Brain microvascular endothelial cell (primary cell): ENCODE measurements at regions not wholly inside any gene's neighbourhood (a gene's known extent, or its start where the extent isn't known, plus 50 kb on each side); places are given as distances from the start of the nearest gene placed in this dataset.
"Not testable (repeated sequence)": the region's sequence is repeated elsewhere in the genome, so short reads cannot be mapped to it uniquely, and the experiment has no call there.

Source experiments
- DNase-seq: peaks from one replicate; pipeline ENCODE4 v3.0.0-alpha.2; 2020
- H3K27ac ChIP-seq: fragments of 250-450 bp; sonication (Bioruptor Pico); 2 replicates; pipeline ENCODE4 v1.5.1; 2020; ENCODE audit warnings: mild to moderate bottlenecking, moderate library complexity
- H3K27me3 ChIP-seq: fragments of 250-450 bp; sonication (Bioruptor Pico); replicated peaks from 2 replicates; pipeline ENCODE4 v1.5.1; 2020; ENCODE audit warnings: mild to moderate bottlenecking
- H3K36me3 ChIP-seq: fragments of 250-450 bp; sonication (Bioruptor Pico); replicated peaks from 2 replicates; pipeline ENCODE4 v1.5.1; 2020; ENCODE audit warnings: mild to moderate bottlenecking
- H3K4me3 ChIP-seq: 2 replicates; pipeline ENCODE4 v1.5.1; 2011; ENCODE audit warnings: low read depth, mild to moderate bottlenecking, control low read depth, low read length, moderate library complexity
- in situ Hi-C: cut with HindIII; loops from 2 replicates; pipeline ENCODE4 v1.10.0; 2017; ENCODE audit warnings: low sequenced_read_pairs, low pct_ligation_motif_present
- TF ChIP-seq, protein P1 (sequence below): IDR thresholded peaks from 2 replicates; pipeline ENCODE4 v1.5.1; 2011; ENCODE audit warnings: low read depth, mild to moderate bottlenecking, moderate library complexity, low read length, control low read depth, inconsistent platforms; ENCODE audit errors: missing control alignments

DNA sequence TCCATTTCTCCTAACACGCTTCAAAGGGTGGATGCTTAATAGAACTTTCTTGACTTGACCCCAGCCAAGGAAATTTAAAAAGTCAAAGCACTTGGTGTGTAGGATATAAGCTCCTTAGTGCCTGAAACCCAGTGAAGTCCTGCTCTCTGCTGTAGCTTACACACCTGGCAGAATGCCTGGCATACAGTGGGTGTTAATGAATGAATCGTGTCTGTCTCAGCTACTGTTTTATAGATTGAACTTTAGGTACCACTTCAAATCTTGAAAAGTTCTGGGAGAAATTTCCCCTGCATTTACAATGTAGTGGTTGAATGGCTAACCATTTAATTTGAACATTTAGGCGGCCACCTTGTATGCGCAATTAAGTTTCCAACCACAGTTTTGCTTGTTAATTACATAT is 70.5 kb upstream of the ZNF217 start:
- Histone ChIP-seq H3K36me3 (no peaks in the 10 kb centered on the region), H3K27ac (no peak overlapping the region), H3K27me3 (no peaks in the 10 kb centered on the region), H3K4me3 (no peak overlapping the region)
- TF ChIP-seq, protein P1, sequence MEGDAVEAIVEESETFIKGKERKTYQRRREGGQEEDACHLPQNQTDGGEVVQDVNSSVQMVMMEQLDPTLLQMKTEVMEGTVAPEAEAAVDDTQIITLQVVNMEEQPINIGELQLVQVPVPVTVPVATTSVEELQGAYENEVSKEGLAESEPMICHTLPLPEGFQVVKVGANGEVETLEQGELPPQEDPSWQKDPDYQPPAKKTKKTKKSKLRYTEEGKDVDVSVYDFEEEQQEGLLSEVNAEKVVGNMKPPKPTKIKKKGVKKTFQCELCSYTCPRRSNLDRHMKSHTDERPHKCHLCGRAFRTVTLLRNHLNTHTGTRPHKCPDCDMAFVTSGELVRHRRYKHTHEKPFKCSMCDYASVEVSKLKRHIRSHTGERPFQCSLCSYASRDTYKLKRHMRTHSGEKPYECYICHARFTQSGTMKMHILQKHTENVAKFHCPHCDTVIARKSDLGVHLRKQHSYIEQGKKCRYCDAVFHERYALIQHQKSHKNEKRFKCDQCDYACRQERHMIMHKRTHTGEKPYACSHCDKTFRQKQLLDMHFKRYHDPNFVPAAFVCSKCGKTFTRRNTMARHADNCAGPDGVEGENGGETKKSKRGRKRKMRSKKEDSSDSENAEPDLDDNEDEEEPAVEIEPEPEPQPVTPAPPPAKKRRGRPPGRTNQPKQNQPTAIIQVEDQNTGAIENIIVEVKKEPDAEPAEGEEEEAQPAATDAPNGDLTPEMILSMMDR: no peak
- in situ Hi-C loops: no loop called here
- no peak for DNase-seq

DNA sequence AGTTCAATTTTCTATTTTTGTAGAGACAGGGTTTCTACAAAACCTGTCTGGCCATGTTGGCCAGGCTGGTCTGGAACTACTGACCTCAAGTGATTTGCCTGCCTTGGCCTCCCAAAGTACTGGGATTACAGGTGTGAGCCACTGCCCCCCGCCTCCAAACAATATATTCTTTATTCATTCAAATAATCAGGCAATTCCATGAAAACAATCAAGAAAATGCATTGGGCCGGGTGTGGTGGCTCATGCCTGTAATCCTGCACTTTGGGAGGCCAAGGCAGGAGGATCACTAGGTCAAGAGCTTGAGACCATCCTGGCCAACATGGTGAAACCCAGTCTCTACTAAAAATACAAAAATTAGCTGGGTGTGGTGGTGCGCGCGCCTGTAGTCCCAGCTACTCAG is 69.9 kb upstream of the ZNF217 start:
- H3K27ac ChIP-seq, in situ Hi-C loops, H3K4me3 ChIP-seq, H3K36me3 ChIP-seq, H3K27me3 ChIP-seq, DNase-seq: not testable (repeated sequence)

DNA sequence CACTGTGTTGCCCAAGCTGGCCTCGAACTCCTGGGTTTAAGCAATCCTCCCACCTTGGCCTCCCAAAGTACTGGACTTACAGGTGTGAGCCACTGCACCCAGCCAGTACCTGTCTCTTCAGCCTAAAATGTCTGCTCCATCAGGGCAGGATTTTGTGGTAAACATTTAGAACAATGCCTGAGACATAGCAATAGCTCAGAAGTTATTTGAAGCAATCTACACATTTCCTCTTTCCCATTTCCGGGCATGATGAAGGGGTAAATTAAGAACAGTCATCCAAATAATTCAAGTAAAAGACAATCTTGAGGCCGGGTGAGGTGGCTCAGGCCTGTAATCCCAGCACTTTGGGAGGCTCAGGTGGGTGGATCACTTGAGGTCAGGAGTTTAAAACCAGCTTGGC is 69.0 kb upstream of the ZNF217 start:
- no peak for DNase-seq
- TF ChIP-seq, protein P1: no peak
- in situ Hi-C loops: no loop called here

DNA sequence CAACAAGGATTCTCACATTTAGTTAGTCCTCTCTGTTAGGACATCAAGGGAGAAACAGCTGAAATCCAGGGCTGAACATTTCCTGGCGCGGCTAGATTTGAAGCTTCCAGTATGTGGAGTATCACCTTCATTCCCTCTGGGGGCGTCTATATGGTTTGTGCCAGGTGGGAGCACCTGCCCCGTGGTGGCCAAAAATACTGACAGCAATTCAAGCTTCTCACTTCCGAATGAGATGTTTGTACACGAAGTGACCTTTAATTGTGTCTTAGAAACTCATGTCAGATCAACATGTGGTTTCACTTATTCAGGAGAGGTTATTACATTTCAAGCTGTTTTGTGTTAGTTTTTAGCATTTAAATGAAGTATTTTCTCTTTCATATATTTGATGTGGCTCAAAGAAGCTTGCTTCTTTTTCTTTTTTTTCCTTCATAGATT is 67.3 kb upstream of the ZNF217 start:
- no peak for DNase-seq
- TF ChIP-seq, protein P1: no peak
- Histone ChIP-seq H3K27me3 (no peaks in the 10 kb centered on the region), H3K4me3 (no peak overlapping the region), H3K36me3 (no peaks in the 10 kb centered on the region), H3K27ac (no peak overlapping the region)
- in situ Hi-C loops: no loop called here

More for the DNA sequence above, 69.0 kb upstream of the ZNF217 start:
- no peak overlapping the region for H3K4me3 ChIP-seq
- no peaks in the 10 kb centered on the region for H3K27me3 ChIP-seq
- no peaks in the 10 kb centered on the region for H3K36me3 ChIP-seq
- H3K27ac ChIP-seq: no peak overlapping the region

DNA sequence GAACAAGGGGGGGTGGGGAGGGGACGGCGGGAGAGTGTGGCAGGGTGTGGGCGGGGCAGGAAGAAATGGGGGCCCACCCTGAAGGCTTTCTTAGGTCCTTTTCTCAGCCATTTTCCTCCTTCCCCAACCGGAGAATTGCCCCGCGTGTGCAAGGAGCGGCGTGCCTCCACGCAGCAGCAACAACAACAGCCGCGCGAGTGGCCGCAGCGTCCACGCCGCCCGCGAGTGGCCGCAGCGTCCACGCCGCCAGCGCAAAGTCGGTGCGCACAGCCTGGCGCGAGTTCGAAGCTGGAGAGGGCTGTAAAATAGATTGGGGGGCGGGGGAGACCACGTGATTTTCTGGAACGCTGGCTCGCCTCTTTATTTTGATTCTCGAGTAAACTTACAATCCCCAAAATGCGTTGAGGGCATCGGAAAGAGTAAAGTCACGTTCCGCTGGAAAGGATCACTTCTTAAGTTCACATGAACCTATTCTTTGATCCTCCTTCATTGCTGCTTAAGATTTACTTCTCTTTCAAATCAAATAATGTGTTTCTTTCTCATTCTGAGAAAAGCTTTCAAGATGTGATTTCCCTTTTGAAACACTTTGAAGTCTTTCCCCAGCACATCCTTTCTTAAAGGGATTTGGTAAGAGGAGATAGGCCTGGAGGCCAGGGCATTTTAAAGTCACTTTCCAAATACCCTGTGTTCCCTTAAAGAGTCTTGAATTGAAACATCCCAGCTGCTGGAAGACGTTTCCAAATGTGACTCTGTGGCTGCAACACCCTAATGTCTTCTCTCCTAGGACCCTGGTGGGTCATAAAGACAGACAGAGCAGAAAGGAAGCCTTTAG is 66.7 kb upstream of the ZNF217 start:
- H3K36me3 ChIP-seq: no peaks in the 10 kb centered on the region
- H3K27me3 ChIP-seq: no peaks in the 10 kb centered on the region
- H3K27ac ChIP-seq: no peak overlapping the region
- H3K4me3 ChIP-seq: peak overlapping the region; percentile 51
- no peak for DNase-seq
- TF ChIP-seq, protein P1: no peak
- in situ Hi-C loops: no loop called here

DNA sequence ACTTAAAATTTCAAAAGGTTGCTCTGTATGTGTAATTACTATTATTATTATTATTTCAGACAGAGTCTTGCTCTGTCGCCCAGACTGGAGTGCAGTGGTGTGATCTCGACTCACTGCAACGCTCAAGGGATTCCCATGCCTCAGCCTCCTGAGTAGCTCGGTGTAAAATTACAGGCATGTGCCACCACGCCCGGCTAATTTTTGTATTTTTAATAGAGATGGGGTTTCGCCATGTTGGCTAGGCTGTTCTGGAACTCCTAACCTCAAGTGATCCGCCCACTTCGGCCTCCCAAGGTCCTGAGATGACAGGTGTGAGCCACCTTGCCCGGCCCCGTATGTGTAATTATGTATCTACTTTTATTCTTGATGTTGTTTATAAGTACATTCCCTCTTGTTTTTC is 65.3 kb upstream of the ZNF217 start:
- in situ Hi-C loops: no loop called here
- no peak for DNase-seq
- TF ChIP-seq, protein P1: no peak
- Histone ChIP-seq H3K27ac (no peak overlapping the region), H3K4me3 (no peak overlapping the region), H3K27me3 (no peaks in the 10 kb centered on the region), H3K36me3 (no peaks in the 10 kb centered on the region)
